ENCODE measurements at regions not wholly inside any gene's neighbourhood (a gene's known extent, or its start where the extent isn't known, plus 50 kb on each side); places are given as distances from the start of the nearest gene placed in this dataset.

DNA sequence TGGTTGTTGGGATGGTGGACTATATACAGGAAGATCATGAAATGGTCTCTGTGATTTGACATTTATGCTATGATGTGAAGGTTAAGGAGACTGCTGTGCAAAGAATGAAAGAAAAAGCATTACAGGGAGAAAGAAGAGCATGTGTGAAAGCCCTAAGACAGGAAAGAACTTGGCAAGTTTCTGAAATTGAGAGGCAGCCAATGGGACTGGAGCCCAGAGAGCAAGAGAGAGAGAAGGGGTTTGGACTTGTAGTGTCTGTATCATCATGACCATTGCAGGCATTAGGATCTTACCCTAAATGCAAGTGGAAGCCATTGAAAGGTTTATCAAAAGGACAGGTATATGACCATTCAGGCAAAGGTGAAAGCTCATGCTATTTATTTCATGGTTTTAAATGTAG, 147.1 kb downstream of the NAA11 start:
- ATAC-seq, result no peak
- DNase-seq (ENCODE audit: extremely low read depth in 1 of 4, low spot score in 3 of 4), result no peak
- H3K9ac ChIP-seq (ENCODE audit: insufficient read depth in 1 of 2, low read depth in 2 of 2, low read length in 2 of 2), result no peak overlapping the region
- no peaks in the 10 kb centered on the region for H3K27me3 ChIP-seq (ENCODE audit: control insufficient read depth in 2 of 2, insufficient read depth in 2 of 2, low read length in 2 of 2)
- H3K9me3 ChIP-seq (replicated peaks; ENCODE audit: control insufficient read depth, insufficient read depth, low read depth, low read length), result no peaks in the 10 kb centered on the region
- peaks cover 0 to 10% of the 10 kb centered on the region in 2 experiments; a peak in 3 of 5 replicates for H3K4me1 ChIP-seq (replicated peaks in 1 of 2; ENCODE audit: control insufficient read depth in 2 of 2, insufficient read depth in 2 of 2, low read length in 2 of 2)
- intact Hi-C loops (cut with micrococcal nuclease) (no loop called here), in situ Hi-C loops (cut with MboI) (no loop called here)
- H4K20me1 ChIP-seq (replicated peaks; ENCODE audit: control insufficient read depth, insufficient read depth, low read length), result no peaks in the 10 kb centered on the region
- no peak for FAIRE-seq
- no peak overlapping the region for H3K4me3 ChIP-seq
- H3K36me3 ChIP-seq (ENCODE audit: control insufficient read depth, insufficient read depth, low read length), result no peaks in the 10 kb centered on the region
- ChIA-PET POLR2A (no interaction called here), CTCF (ENCODE audit: low intra/inter-chr PET ratio) (no interaction called here)
- no peak overlapping the region for H3K27ac ChIP-seq (ENCODE audit: extremely low read depth, low read depth, low read length)
- BruUV-seq (replicated peaks), result no TSS peak
- H3K9me1 ChIP-seq (ENCODE audit: control insufficient read depth, insufficient read depth, low read length), result no peaks in the 10 kb centered on the region
- H3K79me2 ChIP-seq (ENCODE audit: control insufficient read depth, insufficient read depth, low read length), result no peaks in the 10 kb centered on the region
- H2AFZ ChIP-seq (ENCODE audit: low read depth, low read length), result peak overlapping the region; percentile 52
- no peak overlapping the region for H3K4me2 ChIP-seq (ENCODE audit: insufficient read depth, low read length)
- no peak for TF ChIP-seq HIVEP1 (CRISPR knock-in tag; IDR thresholded peaks at IDR 0.05)
- TF ChIP-seq ARNT (IDR thresholded peaks at IDR 0.05), result no peak
- no peak for TF ChIP-seq SMARCB1 (IDR thresholded peaks at IDR 0.05; ENCODE audit: insufficient read length, low read depth)
- TF ChIP-seq, protein P1, sequence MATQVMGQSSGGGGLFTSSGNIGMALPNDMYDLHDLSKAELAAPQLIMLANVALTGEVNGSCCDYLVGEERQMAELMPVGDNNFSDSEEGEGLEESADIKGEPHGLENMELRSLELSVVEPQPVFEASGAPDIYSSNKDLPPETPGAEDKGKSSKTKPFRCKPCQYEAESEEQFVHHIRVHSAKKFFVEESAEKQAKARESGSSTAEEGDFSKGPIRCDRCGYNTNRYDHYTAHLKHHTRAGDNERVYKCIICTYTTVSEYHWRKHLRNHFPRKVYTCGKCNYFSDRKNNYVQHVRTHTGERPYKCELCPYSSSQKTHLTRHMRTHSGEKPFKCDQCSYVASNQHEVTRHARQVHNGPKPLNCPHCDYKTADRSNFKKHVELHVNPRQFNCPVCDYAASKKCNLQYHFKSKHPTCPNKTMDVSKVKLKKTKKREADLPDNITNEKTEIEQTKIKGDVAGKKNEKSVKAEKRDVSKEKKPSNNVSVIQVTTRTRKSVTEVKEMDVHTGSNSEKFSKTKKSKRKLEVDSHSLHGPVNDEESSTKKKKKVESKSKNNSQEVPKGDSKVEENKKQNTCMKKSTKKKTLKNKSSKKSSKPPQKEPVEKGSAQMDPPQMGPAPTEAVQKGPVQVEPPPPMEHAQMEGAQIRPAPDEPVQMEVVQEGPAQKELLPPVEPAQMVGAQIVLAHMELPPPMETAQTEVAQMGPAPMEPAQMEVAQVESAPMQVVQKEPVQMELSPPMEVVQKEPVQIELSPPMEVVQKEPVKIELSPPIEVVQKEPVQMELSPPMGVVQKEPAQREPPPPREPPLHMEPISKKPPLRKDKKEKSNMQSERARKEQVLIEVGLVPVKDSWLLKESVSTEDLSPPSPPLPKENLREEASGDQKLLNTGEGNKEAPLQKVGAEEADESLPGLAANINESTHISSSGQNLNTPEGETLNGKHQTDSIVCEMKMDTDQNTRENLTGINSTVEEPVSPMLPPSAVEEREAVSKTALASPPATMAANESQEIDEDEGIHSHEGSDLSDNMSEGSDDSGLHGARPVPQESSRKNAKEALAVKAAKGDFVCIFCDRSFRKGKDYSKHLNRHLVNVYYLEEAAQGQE (IDR thresholded peaks at IDR 0.05; ENCODE audit: borderline replicate concordance), result no peak
- TF ChIP-seq, protein P1 (CRISPR knock-in tag; IDR thresholded peaks at IDR 0.05; ENCODE audit: low read depth), result no peak
- TF ChIP-seq RBM25 (IDR thresholded peaks at IDR 0.05; ENCODE audit: low read depth, low read length, severe bottlenecking), result no peak
- TF ChIP-seq, protein P2, sequence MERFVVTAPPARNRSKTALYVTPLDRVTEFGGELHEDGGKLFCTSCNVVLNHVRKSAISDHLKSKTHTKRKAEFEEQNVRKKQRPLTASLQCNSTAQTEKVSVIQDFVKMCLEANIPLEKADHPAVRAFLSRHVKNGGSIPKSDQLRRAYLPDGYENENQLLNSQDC (CRISPR knock-in tag; IDR thresholded peaks at IDR 0.05), result no peak
- no peak for TF ChIP-seq XRCC4 (IDR thresholded peaks at IDR 0.05; ENCODE audit: extremely low read depth, insufficient read depth, insufficient read length)
- TF ChIP-seq, protein P3, sequence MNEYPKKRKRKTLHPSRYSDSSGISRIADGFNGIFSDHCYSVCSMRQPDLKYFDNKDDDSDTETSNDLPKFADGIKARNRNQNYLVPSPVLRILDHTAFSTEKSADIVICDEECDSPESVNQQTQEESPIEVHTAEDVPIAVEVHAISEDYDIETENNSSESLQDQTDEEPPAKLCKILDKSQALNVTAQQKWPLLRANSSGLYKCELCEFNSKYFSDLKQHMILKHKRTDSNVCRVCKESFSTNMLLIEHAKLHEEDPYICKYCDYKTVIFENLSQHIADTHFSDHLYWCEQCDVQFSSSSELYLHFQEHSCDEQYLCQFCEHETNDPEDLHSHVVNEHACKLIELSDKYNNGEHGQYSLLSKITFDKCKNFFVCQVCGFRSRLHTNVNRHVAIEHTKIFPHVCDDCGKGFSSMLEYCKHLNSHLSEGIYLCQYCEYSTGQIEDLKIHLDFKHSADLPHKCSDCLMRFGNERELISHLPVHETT (CRISPR knock-in tag; conservative IDR thresholded peaks at IDR 0.05 in 1 of 2, IDR thresholded peaks at IDR 0.05 in 1 of 2), result no peak
- no peak for TF ChIP-seq L3MBTL2 (IDR thresholded peaks at IDR 0.05)

Measured in K562 (cell line).